NB4 (cell line): ENCODE measurements at regions not wholly inside any gene's neighbourhood (a gene's known extent, or its start where the extent isn't known, plus 50 kb on each side); places are given as distances from the start of the nearest gene placed in this dataset.

Source experiments
- MAX ChIP-seq: IDR thresholded peaks from 2 replicates; pipeline ENCODE4 v1.6.1; 2011; ENCODE audit warnings: low read depth, low read length
- TF ChIP-seq, protein P1 (sequence below): IDR thresholded peaks from one replicate; pipeline ENCODE4 v1.5.1; 2012; ENCODE audit warnings: low read depth, low read length

DNA sequence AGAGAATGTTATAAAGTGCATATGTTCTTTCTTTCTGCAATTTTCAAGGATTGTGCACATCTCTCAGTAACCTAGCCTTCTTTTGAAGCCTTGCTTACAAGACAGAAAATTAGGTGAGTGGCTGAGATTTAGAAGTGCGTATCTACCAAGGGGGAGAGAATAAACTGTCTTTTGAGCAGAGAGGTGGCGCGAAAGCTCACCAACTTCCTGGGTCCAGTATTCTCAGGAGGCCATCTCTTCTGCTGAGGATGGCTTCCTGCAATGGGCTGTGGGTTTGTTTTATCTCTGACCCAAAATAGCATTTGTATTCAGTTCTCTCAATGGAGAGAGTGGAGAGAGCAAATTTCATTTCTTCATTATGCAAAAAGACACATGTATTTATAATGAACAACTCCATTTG lies 75.4 kb upstream of the RPS23 start:
- TF ChIP-seq, protein P1, sequence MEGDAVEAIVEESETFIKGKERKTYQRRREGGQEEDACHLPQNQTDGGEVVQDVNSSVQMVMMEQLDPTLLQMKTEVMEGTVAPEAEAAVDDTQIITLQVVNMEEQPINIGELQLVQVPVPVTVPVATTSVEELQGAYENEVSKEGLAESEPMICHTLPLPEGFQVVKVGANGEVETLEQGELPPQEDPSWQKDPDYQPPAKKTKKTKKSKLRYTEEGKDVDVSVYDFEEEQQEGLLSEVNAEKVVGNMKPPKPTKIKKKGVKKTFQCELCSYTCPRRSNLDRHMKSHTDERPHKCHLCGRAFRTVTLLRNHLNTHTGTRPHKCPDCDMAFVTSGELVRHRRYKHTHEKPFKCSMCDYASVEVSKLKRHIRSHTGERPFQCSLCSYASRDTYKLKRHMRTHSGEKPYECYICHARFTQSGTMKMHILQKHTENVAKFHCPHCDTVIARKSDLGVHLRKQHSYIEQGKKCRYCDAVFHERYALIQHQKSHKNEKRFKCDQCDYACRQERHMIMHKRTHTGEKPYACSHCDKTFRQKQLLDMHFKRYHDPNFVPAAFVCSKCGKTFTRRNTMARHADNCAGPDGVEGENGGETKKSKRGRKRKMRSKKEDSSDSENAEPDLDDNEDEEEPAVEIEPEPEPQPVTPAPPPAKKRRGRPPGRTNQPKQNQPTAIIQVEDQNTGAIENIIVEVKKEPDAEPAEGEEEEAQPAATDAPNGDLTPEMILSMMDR = no peak
- TF ChIP-seq MAX = no peak
